ENCODE measurements at regions not wholly inside any gene's neighbourhood (a gene's known extent, or its start where the extent isn't known, plus 50 kb on each side); places are given as distances from the start of the nearest gene placed in this dataset.

GRCh38 chr6:158249340-158249836 is 62.9 kb upstream of the TULP4 start:
- Histone ChIP-seq H3K9me3 (ENCODE audit: control insufficient read depth, low read length) (no peaks in the 10 kb centered on the region), H3K36me3 (ENCODE audit: control insufficient read depth, insufficient read depth, low read length) (peaks cover 38% of the 10 kb centered on the region), H3K4me3 (ENCODE audit: extremely low read depth, insufficient read depth, low read length, poor library complexity, severe bottlenecking) (no peak overlapping the region), H3K27ac (ENCODE audit: low read depth, low read length, severe bottlenecking) (no peak overlapping the region), H3K4me1 (ENCODE audit: control insufficient read depth, insufficient read depth, low read length, poor library complexity, severe bottlenecking) (no peaks in the 10 kb centered on the region)
- whole genome bisulfite sequencing, 2 experiments (ENCODE audit: insufficient coverage in 2 of 2) = 83% methylated on average over 1 of the region's 3 CpGs; no CpG with 5 or more reads in 1 of the 2 experiments

GRCh38 chr6:158251565-158251964 is 60.7 kb upstream of the TULP4 start:
- Histone ChIP-seq H3K4me3 (ENCODE audit: extremely low read depth, insufficient read depth, low read length, poor library complexity, severe bottlenecking) (no peak overlapping the region), H3K4me1 (ENCODE audit: control insufficient read depth, insufficient read depth, low read length, poor library complexity, severe bottlenecking) (no peaks in the 10 kb centered on the region), H3K36me3 (ENCODE audit: control insufficient read depth, insufficient read depth, low read length) (peaks cover 29% of the 10 kb centered on the region), H3K27ac (ENCODE audit: low read depth, low read length, severe bottlenecking) (no peak overlapping the region), H3K9me3 (ENCODE audit: control insufficient read depth, low read length) (no peaks in the 10 kb centered on the region)
- WGBS, 2 experiments (ENCODE audit: insufficient coverage in 2 of 2) = 100% methylated on average over 1 of the region's 1 CpG; no CpG with 5 or more reads in 1 of the 2 experiments

GRCh38 chr6:158253248-158253647 is 59.0 kb upstream of the TULP4 start:
- Histone ChIP-seq H3K4me3 (ENCODE audit: extremely low read depth, insufficient read depth, low read length, poor library complexity, severe bottlenecking) (no peak overlapping the region), H3K36me3 (ENCODE audit: control insufficient read depth, insufficient read depth, low read length) (peaks cover 29% of the 10 kb centered on the region), H3K9me3 (ENCODE audit: control insufficient read depth, low read length) (no peaks in the 10 kb centered on the region), H3K27ac (ENCODE audit: low read depth, low read length, severe bottlenecking) (no peak overlapping the region), H3K4me1 (ENCODE audit: control insufficient read depth, insufficient read depth, low read length, poor library complexity, severe bottlenecking) (no peaks in the 10 kb centered on the region)
- 100% methylated on average over 4 of the region's 4 CpGs for WGBS, 2 experiments (ENCODE audit: insufficient coverage in 2 of 2)

- Histone ChIP-seq H3K36me3 (ENCODE audit: control insufficient read depth, insufficient read depth, low read length) (peaks cover 28% of the 10 kb centered on the region), H3K9me3 (ENCODE audit: control insufficient read depth, low read length) (no peaks in the 10 kb centered on the region), H3K4me3 (ENCODE audit: extremely low read depth, insufficient read depth, low read length, poor library complexity, severe bottlenecking) (no peak overlapping the region), H3K27ac (ENCODE audit: low read depth, low read length, severe bottlenecking) (peak overlapping the region; percentile 52), H3K4me1 (ENCODE audit: control insufficient read depth, insufficient read depth, low read length, poor library complexity, severe bottlenecking) (no peaks in the 10 kb centered on the region)
- 94 to 100% methylated on average over 1 to 2 of the region's 4 CpGs for WGBS, 2 experiments (ENCODE audit: insufficient coverage in 2 of 2)
These were observed 56.8 kb upstream of the TULP4 start for GRCh38 chr6:158255275-158255988.

GRCh38 chr6:158255989-158256601 is 56.2 kb upstream of the TULP4 start:
- peaks cover 24% of the 10 kb centered on the region for H3K36me3 ChIP-seq (ENCODE audit: control insufficient read depth, insufficient read depth, low read length)
- 100% methylated on average over 1 to 2 of the region's 5 CpGs for WGBS, 2 experiments (ENCODE audit: insufficient coverage in 2 of 2)
- H3K27ac ChIP-seq (ENCODE audit: low read depth, low read length, severe bottlenecking) = no peak overlapping the region
- H3K4me3 ChIP-seq (ENCODE audit: extremely low read depth, insufficient read depth, low read length, poor library complexity, severe bottlenecking) = no peak overlapping the region
- H3K9me3 ChIP-seq (ENCODE audit: control insufficient read depth, low read length) = no peaks in the 10 kb centered on the region
- no peaks in the 10 kb centered on the region for H3K4me1 ChIP-seq (ENCODE audit: control insufficient read depth, insufficient read depth, low read length, poor library complexity, severe bottlenecking)

GRCh38 chr6:158256746-158257424 is 55.4 kb upstream of the TULP4 start:
- Histone ChIP-seq H3K4me3 (ENCODE audit: extremely low read depth, insufficient read depth, low read length, poor library complexity, severe bottlenecking) (no peak overlapping the region), H3K36me3 (ENCODE audit: control insufficient read depth, insufficient read depth, low read length) (peaks cover 29% of the 10 kb centered on the region), H3K9me3 (ENCODE audit: control insufficient read depth, low read length) (no peaks in the 10 kb centered on the region), H3K4me1 (ENCODE audit: control insufficient read depth, insufficient read depth, low read length, poor library complexity, severe bottlenecking) (no peaks in the 10 kb centered on the region), H3K27ac (ENCODE audit: low read depth, low read length, severe bottlenecking) (no peak overlapping the region)
- 90 to 92% methylated on average over 2 of the region's 5 CpGs for WGBS, 2 experiments (ENCODE audit: insufficient coverage in 2 of 2)

GRCh38 chr6:158257425-158257759 is 54.9 kb upstream of the TULP4 start:
- no peak overlapping the region for H3K27ac ChIP-seq (ENCODE audit: low read depth, low read length, severe bottlenecking)
- no peak overlapping the region for H3K4me3 ChIP-seq (ENCODE audit: extremely low read depth, insufficient read depth, low read length, poor library complexity, severe bottlenecking)
- WGBS, 2 experiments (ENCODE audit: insufficient coverage in 2 of 2) = 100% methylated on average over 1 to 2 of the region's 2 CpGs
- no peaks in the 10 kb centered on the region for H3K4me1 ChIP-seq (ENCODE audit: control insufficient read depth, insufficient read depth, low read length, poor library complexity, severe bottlenecking)
- no peaks in the 10 kb centered on the region for H3K9me3 ChIP-seq (ENCODE audit: control insufficient read depth, low read length)
- peaks cover 31% of the 10 kb centered on the region for H3K36me3 ChIP-seq (ENCODE audit: control insufficient read depth, insufficient read depth, low read length)

- H3K9me3 ChIP-seq (ENCODE audit: control insufficient read depth, low read length) = no peaks in the 10 kb centered on the region
- no peak overlapping the region for H3K4me3 ChIP-seq (ENCODE audit: extremely low read depth, insufficient read depth, low read length, poor library complexity, severe bottlenecking)
- 70% methylated on average over 2 of the region's 6 CpGs; no CpG with 5 or more reads in 1 of the 2 experiments for WGBS, 2 experiments (ENCODE audit: insufficient coverage in 2 of 2)
- no peak overlapping the region for H3K27ac ChIP-seq (ENCODE audit: low read depth, low read length, severe bottlenecking)
- no peaks in the 10 kb centered on the region for H3K4me1 ChIP-seq (ENCODE audit: control insufficient read depth, insufficient read depth, low read length, poor library complexity, severe bottlenecking)
- peaks cover 32% of the 10 kb centered on the region for H3K36me3 ChIP-seq (ENCODE audit: control insufficient read depth, insufficient read depth, low read length)
These were observed 54.5 kb upstream of the TULP4 start for GRCh38 chr6:158257781-158258180.

- Histone ChIP-seq H3K27ac (ENCODE audit: low read depth, low read length, severe bottlenecking) (no peak overlapping the region), H3K9me3 (ENCODE audit: control insufficient read depth, low read length) (no peaks in the 10 kb centered on the region), H3K4me1 (ENCODE audit: control insufficient read depth, insufficient read depth, low read length, poor library complexity, severe bottlenecking) (no peaks in the 10 kb centered on the region), H3K36me3 (ENCODE audit: control insufficient read depth, insufficient read depth, low read length) (peaks cover 29% of the 10 kb centered on the region), H3K4me3 (ENCODE audit: extremely low read depth, insufficient read depth, low read length, poor library complexity, severe bottlenecking) (no peak overlapping the region)
- 82 to 100% methylated on average over 2 to 4 of the region's 4 CpGs for WGBS, 2 experiments (ENCODE audit: insufficient coverage in 2 of 2)
These were observed 53.1 kb upstream of the TULP4 start for GRCh38 chr6:158259136-158259535.

GRCh38 chr6:158259845-158260244 is 52.4 kb upstream of the TULP4 start:
- Histone ChIP-seq H3K27ac (ENCODE audit: low read depth, low read length, severe bottlenecking) (no peak overlapping the region), H3K4me1 (ENCODE audit: control insufficient read depth, insufficient read depth, low read length, poor library complexity, severe bottlenecking) (no peaks in the 10 kb centered on the region), H3K4me3 (ENCODE audit: extremely low read depth, insufficient read depth, low read length, poor library complexity, severe bottlenecking) (no peak overlapping the region), H3K36me3 (ENCODE audit: control insufficient read depth, insufficient read depth, low read length) (peaks cover 30% of the 10 kb centered on the region), H3K9me3 (ENCODE audit: control insufficient read depth, low read length) (no peaks in the 10 kb centered on the region)
- WGBS, 2 experiments (ENCODE audit: insufficient coverage in 2 of 2) = 92 to 100% methylated on average over 1 to 3 of the region's 3 CpGs

Data from mesodermal cell (in vitro differentiated cells).